Spinal cord (tissue), 9 donors: ENCODE measurements at regions not wholly inside any gene's neighbourhood (a gene's known extent, or its start where the extent isn't known, plus 50 kb on each side); places are given as distances from the start of the nearest gene placed in this dataset.
A peak's percentile ranks its signal among the peaks of the same experiment; 100 is the strongest.
"Not testable (repeated sequence)": the region's sequence is repeated elsewhere in the genome, so short reads cannot be mapped to it uniquely, and the experiment has no call there.

Source experiments
- DNase-seq, 6 donors: peaks; one replicate each; pipeline versions ENCODE4 v3.0.0 to v3.0.0-alpha.2; 2013 to 2015; ENCODE audit warnings: low spot score in 6 of 6, low read depth in 4 of 6
- H3K27ac ChIP-seq: one replicate; pipeline ENCODE4 v1.5.1; 2013; ENCODE audit warnings: low read depth, low read length, control low read depth
- H3K27me3 ChIP-seq: one replicate; pipeline ENCODE4 v1.6.1; 2013; ENCODE audit warnings: low read length; ENCODE audit not compliant: control insufficient read depth, insufficient read depth
- H3K36me3 ChIP-seq: one replicate; pipeline ENCODE4 v1.6.1; 2013; ENCODE audit warnings: low read length; ENCODE audit not compliant: control insufficient read depth, insufficient read depth
- H3K4me1 ChIP-seq: one replicate; pipeline ENCODE4 v1.6.1; 2013; ENCODE audit warnings: low read length; ENCODE audit not compliant: control insufficient read depth, insufficient read depth
- H3K4me3 ChIP-seq: one replicate; pipeline ENCODE4 v1.5.1; 2013; ENCODE audit warnings: low read depth, low read length, control low read depth
- H3K9me3 ChIP-seq: one replicate; pipeline ENCODE4 v1.6.1; 2013; ENCODE audit warnings: low read length; ENCODE audit not compliant: control insufficient read depth, insufficient read depth
- WGBS: methylation state at CpG from one replicate; pipeline ENCODE4 v1.1.5; 2013; ENCODE audit warnings: missing lambda C conversion rate; ENCODE audit not compliant: insufficient coverage; 5-methylcytosine and 5-hydroxymethylcytosine counted together
- donor health status: healthy.

DNA sequence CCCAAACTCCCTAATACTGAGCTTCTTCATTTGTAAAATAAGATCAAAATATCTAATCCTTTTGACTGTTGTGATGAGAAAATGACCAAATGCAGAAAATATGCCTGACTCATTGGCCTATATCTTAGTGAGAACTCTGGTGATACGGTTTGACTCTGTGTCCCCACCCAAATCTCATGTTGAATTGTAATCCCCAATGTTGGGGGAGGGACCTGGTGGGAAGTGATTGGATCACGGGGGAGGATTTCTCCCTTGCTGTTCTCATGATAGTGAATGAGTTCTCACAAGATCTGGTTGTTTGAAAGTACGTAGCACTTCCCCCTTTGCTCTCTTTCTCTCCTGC is 131.4 kb downstream of the ASB7 start:
- WGBS, result 100% methylated on average over 1 of the region's 3 CpGs
- H3K9me3 ChIP-seq, H3K4me3 ChIP-seq, H3K36me3 ChIP-seq, H3K27me3 ChIP-seq, DNase-seq, H3K27ac ChIP-seq, H3K4me1 ChIP-seq: not testable (repeated sequence)

DNA sequence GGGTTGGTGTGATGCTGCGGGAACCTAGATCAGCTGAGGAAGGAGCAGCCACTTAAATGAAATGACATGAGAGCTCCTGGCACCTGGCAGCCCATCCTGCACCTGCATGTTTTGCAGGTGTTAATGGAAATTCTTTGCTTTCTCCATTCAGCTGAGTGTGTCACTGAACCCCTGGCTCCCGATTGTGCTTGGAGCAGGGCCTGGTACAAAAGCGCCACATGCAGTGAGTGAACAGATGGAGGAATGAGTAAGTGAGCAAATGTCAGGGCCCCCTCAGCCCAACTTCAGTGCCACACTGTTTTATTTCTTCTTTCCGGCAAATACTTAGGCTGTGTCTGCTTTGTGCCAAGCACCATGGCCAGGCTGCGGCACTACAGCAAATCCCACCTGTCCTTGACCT is 132.2 kb downstream of the ASB7 start:
- Histone ChIP-seq H3K4me1 (no peaks in the 10 kb centered on the region), H3K36me3 (no peaks in the 10 kb centered on the region), H3K27me3 (no peaks in the 10 kb centered on the region), H3K4me3 (no peak overlapping the region), H3K9me3 (no peaks in the 10 kb centered on the region), H3K27ac (no peak overlapping the region)
- DNase-seq, result peak in 2 of 6 donors; percentile 35 to 56
- 84% methylated on average over 4 of the region's 5 CpGs for whole genome bisulfite sequencing

DNA sequence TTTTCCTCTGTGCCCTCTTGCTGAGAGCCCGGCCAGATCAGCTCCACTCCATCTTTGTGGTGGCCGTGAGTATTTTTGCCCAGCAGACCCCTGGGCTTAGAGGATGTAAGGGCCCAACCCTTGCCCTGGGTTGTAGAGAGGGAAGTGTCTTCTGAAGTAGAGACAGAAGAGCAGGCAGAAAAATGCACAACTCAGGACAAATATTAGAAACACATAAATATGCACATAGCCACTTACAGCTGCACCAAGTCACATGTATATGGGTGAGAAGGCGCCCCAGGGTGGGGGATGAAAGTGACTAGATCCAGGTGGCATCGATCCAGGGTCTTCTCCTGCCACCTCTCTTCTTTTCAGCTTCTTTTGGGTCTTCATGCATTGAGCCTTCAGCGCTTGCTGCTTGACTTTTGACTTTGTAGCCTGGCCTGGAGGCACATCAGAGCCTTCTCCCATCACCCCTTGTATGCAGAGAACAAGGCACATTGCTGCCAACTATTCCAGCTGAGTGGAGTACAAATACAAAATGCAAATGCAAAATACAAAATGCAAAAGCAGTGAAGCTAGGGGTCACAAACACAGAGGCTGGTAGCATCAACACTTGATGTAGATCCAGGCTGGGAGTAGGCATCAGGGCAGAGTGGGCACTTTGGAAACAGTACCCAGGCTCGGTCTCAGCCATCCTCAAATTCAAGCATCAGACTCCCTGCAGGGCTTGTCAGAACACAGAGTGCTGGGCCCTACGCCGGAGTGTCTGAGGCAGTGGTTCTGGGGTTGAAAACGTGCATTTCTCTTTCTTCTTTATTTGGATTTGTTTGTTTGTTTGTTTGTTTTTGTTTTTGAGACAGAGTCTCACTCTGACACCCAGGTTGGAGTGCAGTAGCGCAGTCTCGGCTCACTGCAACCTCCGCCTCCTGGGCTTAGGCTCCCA is 133.0 kb downstream of the ASB7 start:
- no peak overlapping the region for H3K27ac ChIP-seq
- 80% methylated on average over 5 of the region's 12 CpGs for WGBS

DNA sequence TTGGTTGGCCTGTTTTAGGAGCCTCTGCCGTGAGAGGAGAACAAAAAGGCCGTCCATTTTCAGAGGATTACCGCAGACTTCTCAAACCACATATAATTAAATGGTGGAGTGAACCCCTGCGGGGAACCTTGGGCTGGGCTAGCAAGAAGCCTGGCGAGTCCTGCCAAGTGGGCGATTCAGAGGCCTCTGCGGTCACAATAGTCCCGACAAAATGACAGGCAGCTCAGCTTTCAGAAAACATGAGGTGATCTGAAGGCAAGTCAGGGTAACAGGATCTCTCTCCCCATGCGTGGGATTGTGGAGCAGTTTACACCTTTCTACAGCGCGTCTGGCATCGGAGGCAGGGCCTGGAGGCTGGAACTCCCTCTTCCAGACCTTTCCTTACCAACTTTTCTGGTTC is 134.8 kb downstream of the ASB7 start:
- Histone ChIP-seq H3K27me3 (no peaks in the 10 kb centered on the region), H3K36me3 (no peaks in the 10 kb centered on the region), H3K27ac (no peak overlapping the region), H3K4me3 (no peak overlapping the region), H3K9me3 (no peaks in the 10 kb centered on the region), H3K4me1 (no peaks in the 10 kb centered on the region)
- peak in 1 of 6 donors; percentile 0 for DNase-seq
- 82% methylated on average over 9 of the region's 12 CpGs for WGBS

More for the DNA sequence above, 133.0 kb downstream of the ASB7 start:
- no peaks in the 10 kb centered on the region for H3K27me3 ChIP-seq
- H3K36me3 ChIP-seq, result no peaks in the 10 kb centered on the region
- peak in 1 of 6 donors; percentile 0 for DNase-seq
- H3K9me3 ChIP-seq, result no peaks in the 10 kb centered on the region
- H3K4me1 ChIP-seq, result no peaks in the 10 kb centered on the region
- H3K4me3 ChIP-seq, result no peak overlapping the region

DNA sequence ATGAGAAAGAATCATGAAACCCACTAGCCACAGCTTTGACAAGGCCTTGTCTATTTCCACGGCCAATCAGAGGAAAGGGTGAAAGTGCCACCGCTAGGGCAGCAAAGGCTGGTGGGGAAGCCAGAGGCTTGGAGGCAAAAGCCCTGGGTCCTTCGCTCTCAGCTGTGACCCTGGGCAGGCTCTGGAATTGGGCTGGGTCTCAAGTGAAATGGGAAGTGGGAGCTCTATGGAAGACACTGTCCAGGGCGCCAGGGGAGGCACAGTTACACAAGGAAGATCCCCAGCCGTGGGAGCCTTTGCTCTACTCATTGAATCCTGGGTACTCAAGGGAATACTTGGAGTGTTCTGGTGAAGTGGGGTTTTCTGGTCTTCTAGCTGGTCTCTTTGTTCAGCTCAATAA is 136.2 kb downstream of the ASB7 start:
- H3K4me3 ChIP-seq, result no peak overlapping the region
- no peak overlapping the region for H3K27ac ChIP-seq
- H3K4me1 ChIP-seq, result no peaks in the 10 kb centered on the region
- H3K9me3 ChIP-seq, result no peaks in the 10 kb centered on the region
- no peaks in the 10 kb centered on the region for H3K27me3 ChIP-seq
- H3K36me3 ChIP-seq, result no peaks in the 10 kb centered on the region
- DNase-seq, result no peak
- WGBS, result 89% methylated on average over 5 of the region's 5 CpGs

DNA sequence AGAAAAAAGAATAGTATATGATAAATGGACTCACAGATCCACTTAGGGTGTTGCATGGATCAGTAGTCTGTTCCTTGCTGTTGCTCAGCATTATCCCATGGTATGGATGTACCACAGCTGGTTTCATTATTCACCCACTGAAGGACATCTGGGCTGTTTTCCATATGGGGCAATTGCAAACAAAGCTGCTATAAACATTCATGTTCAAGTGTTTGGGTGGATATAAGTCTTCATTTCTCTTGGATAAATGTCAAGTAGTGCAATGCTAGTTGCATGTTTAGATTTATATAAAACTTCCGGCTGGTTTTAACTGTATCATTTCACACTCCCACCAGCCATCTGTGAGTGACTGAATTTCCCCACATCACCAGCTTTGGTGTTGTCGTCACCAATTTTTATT is 137.7 kb downstream of the ASB7 start:
- peak in 2 of 6 donors; percentile 0 to 31 for DNase-seq
- H3K27me3 ChIP-seq, result no peaks in the 10 kb centered on the region
- H3K9me3 ChIP-seq, result no peaks in the 10 kb centered on the region
- WGBS, result no CpG with 5 or more reads among the region's 2 CpGs
- no peaks in the 10 kb centered on the region for H3K4me1 ChIP-seq
- H3K4me3 ChIP-seq, result no peak overlapping the region
- no peak overlapping the region for H3K27ac ChIP-seq
- H3K36me3 ChIP-seq, result no peaks in the 10 kb centered on the region

DNA sequence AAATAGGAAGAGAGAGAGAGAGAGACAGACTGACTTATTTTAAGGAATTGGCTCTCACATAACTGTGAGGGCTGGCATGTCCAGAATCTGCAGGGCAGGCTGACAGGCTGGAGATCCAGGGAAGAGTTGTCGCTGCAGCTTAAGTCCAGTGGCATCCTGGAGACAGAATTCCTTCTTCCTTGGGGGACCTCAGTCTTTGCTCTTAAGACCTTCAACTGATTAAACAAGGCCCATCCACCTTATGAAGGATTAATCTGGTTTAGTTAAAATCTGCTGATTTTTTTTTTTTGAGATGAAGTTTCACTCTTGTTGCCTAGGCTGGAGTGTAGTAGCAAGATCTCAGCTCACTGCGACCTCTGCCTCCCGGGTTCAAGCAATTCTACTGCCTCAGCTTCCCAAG is 128.0 kb upstream of the ALDH1A3 start:
- H3K4me3 ChIP-seq, result no peak overlapping the region
- H3K9me3 ChIP-seq, result no peaks in the 10 kb centered on the region
- no peaks in the 10 kb centered on the region for H3K27me3 ChIP-seq
- DNase-seq, result no peak
- WGBS, result 100% methylated on average over 1 of the region's 3 CpGs
- H3K36me3 ChIP-seq, result no peaks in the 10 kb centered on the region
- no peak overlapping the region for H3K27ac ChIP-seq
- H3K4me1 ChIP-seq, result no peaks in the 10 kb centered on the region

DNA sequence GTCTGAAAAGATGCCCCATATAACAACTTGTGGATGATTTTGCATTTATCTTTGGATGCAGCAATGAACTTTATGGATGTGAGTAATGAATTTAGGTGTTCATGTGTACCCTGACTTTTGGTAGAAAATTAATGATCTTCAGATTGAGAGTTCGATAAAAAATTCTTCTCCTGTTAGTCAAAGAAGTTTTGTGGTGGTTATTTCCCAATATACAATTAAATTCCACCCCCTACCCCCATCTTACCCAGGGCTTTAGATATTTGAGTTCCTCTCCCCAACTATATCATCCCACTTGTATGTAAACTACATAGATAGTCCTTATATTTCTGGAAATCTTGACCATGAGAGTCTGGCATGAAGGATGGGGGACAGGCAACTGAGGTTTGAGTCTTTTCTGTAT is 126.1 kb upstream of the ALDH1A3 start:
- Histone ChIP-seq H3K36me3 (no peaks in the 10 kb centered on the region), H3K27me3 (no peaks in the 10 kb centered on the region), H3K9me3 (no peaks in the 10 kb centered on the region), H3K4me1 (no peaks in the 10 kb centered on the region), H3K4me3 (no peak overlapping the region), H3K27ac (no peak overlapping the region)
- no peak for DNase-seq
- WGBS, result no CpG with 5 or more reads among the region's 1 CpG

DNA sequence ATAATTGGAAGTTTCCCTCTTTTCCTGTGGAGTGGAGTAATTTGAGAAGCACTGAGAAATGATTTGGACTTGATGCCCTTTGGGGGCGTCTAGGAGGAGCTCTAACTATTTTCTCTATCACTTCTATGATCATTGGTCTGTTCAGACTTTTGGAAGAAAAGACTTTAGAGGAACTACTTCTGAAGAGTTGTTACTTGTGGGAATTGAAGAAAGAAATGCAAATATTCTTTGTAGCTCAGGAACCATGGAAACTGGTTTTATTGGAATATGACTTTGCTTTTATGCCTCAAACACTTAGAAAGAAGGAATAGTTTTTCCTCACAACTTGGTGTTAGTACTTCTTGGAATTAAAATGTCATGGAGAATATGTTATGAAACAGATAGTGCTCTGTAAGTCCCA is 122.0 kb upstream of the ALDH1A3 start:
- Histone ChIP-seq H3K27me3 (no peaks in the 10 kb centered on the region), H3K9me3 (no peaks in the 10 kb centered on the region), H3K36me3 (no peaks in the 10 kb centered on the region), H3K4me1 (peaks cover 4% of the 10 kb centered on the region), H3K4me3 (no peak overlapping the region), H3K27ac (no peak overlapping the region)
- no peak for DNase-seq
- no CpG with 5 or more reads among the region's 1 CpG for WGBS

DNA sequence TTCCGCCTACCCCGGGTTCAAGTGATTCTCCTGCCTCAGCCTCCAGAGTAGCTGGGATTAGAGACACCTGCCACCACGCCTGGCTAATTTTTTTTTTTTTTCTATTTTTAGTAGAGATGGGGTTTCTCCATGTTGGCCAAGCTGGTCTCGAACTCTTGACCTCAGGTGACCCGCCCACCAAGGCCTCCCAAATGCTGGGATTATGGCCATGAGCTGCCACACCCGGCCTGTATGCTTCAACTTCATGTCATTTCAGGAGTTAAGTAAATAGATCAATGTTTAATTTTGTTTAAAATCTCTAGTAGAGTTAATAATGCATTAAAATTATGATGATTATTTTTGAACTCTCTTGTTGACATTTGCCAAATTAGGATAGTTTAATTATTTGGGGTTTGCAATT is 121.1 kb upstream of the ALDH1A3 start:
- Histone ChIP-seq H3K27me3 (no peaks in the 10 kb centered on the region), H3K27ac (no peak overlapping the region), H3K36me3 (no peaks in the 10 kb centered on the region), H3K9me3 (no peaks in the 10 kb centered on the region), H3K4me1 (peaks cover 8% of the 10 kb centered on the region), H3K4me3 (no peak overlapping the region)
- WGBS, result 95% methylated on average over 2 of the region's 6 CpGs
- no peak for DNase-seq
